ENCODE measurements at regions not wholly inside any gene's neighbourhood (a gene's known extent, or its start where the extent isn't known, plus 50 kb on each side); places are given as distances from the start of the nearest gene placed in this dataset.

DNA sequence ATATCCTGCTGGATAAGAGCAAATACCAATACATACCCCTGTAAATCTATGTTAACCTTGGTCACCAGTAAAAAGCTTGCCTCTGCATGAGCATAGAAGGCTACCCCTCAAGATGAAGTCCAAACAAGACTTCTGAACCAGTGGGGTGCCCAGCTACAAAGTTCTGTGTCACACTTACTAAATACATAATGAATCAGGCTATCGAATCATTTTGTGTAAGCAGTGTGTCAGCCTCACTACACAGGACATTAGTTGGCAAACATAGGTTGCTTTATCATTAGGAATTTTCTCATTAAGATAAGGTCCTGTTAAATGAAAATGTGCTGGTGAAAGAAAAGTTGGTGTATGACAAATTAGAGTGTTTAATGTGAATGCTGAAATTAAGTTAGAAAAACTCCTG, 452.0 kb downstream of the MFSD1 start:
- Histone ChIP-seq H3K36me3 (ENCODE audit: control insufficient read depth in 2 of 2, extremely low read depth in 1 of 2, insufficient read depth in 2 of 2, low read length in 2 of 2) (no peaks in the 10 kb centered on the region), H3K4me1 (ENCODE audit: control insufficient read depth, extremely low read depth, insufficient read depth, low read length) (no peaks in the 10 kb centered on the region), H4K20me1 (ENCODE audit: control insufficient read depth, extremely low read depth, insufficient read depth, low read length) (no peaks in the 10 kb centered on the region), H3K4me3 (ENCODE audit: control insufficient read depth in 2 of 3, extremely low read depth in 1 of 3, insufficient read depth in 2 of 3, low read depth in 1 of 3, low read length in 3 of 3) (no peak overlapping the region), H3K27ac (ENCODE audit: control insufficient read depth, insufficient read depth, low read length) (no peak overlapping the region), H3K9me3 (ENCODE audit: control insufficient read depth, low read depth, low read length) (no peaks in the 10 kb centered on the region), H3K27me3 (ENCODE audit: control insufficient read depth, extremely low read depth, insufficient read depth, low read length) (no peaks in the 10 kb centered on the region), H3K9ac (ENCODE audit: control insufficient read depth, extremely low read depth, insufficient read depth, low read length) (no peak overlapping the region), H3K9me1 (ENCODE audit: control insufficient read depth, extremely low read depth, insufficient read depth, low read length) (no peaks in the 10 kb centered on the region), H2AFZ (ENCODE audit: control insufficient read depth, low read length) (no peak overlapping the region), H3K79me2 (ENCODE audit: control insufficient read depth, insufficient read depth, low read length) (no peaks in the 10 kb centered on the region), H3K4me2 (ENCODE audit: control insufficient read depth, extremely low read depth, insufficient read depth, low read depth, low read length) (no peak overlapping the region)
- DNase-seq (ENCODE audit: low read depth, low spot score): no peak
- TF ChIP-seq EZH2 (IDR thresholded peaks at IDR 0.05; ENCODE audit: low read length): no peak
- TF ChIP-seq, protein P1, sequence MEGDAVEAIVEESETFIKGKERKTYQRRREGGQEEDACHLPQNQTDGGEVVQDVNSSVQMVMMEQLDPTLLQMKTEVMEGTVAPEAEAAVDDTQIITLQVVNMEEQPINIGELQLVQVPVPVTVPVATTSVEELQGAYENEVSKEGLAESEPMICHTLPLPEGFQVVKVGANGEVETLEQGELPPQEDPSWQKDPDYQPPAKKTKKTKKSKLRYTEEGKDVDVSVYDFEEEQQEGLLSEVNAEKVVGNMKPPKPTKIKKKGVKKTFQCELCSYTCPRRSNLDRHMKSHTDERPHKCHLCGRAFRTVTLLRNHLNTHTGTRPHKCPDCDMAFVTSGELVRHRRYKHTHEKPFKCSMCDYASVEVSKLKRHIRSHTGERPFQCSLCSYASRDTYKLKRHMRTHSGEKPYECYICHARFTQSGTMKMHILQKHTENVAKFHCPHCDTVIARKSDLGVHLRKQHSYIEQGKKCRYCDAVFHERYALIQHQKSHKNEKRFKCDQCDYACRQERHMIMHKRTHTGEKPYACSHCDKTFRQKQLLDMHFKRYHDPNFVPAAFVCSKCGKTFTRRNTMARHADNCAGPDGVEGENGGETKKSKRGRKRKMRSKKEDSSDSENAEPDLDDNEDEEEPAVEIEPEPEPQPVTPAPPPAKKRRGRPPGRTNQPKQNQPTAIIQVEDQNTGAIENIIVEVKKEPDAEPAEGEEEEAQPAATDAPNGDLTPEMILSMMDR (optimal IDR thresholded peaks at IDR 0.05 in 1 of 3, IDR thresholded peaks at IDR 0.05 in 1 of 3, conservative IDR thresholded peaks at IDR 0.05 in 1 of 3; ENCODE audit: extremely low read depth in 1 of 3, insufficient read depth in 2 of 3, low read length in 3 of 3): no peak
- dilution Hi-C loops (cut with MboI; ENCODE audit: extremely low pct_ligation_motif_present, low sequenced_read_pairs): no loop called here
- FAIRE-seq: no peak

DNA sequence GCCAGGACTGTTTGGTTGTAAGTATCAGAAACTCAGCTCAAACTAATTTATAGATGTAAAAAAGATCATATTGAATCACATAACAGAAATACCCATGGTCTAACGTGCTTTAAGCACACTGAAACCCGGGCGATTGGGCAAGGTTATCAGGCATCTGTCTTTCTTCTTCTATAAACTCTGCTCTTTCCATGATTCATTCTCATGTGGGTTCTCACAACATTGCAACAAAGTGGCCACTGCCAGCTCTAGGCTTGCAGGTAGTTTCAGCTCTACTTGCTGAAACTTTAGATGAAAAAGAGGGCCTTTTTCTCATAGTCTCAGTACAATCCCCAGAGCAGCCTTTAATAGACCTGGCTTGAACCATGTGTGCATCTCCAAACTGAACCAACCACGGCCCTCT, 456.1 kb downstream of the MFSD1 start:
- dilution Hi-C loops (cut with MboI; ENCODE audit: extremely low pct_ligation_motif_present, low sequenced_read_pairs): no loop called here
- no peak for TF ChIP-seq EZH2 (IDR thresholded peaks at IDR 0.05; ENCODE audit: low read length)
- TF ChIP-seq, protein P1 (optimal IDR thresholded peaks at IDR 0.05 in 1 of 3, IDR thresholded peaks at IDR 0.05 in 1 of 3, conservative IDR thresholded peaks at IDR 0.05 in 1 of 3; ENCODE audit: extremely low read depth in 1 of 3, insufficient read depth in 2 of 3, low read length in 3 of 3): no peak
- Histone ChIP-seq H3K4me3 (ENCODE audit: control insufficient read depth in 2 of 3, extremely low read depth in 1 of 3, insufficient read depth in 2 of 3, low read depth in 1 of 3, low read length in 3 of 3) (no peak overlapping the region), H3K9me1 (ENCODE audit: control insufficient read depth, extremely low read depth, insufficient read depth, low read length) (no peaks in the 10 kb centered on the region), H4K20me1 (ENCODE audit: control insufficient read depth, extremely low read depth, insufficient read depth, low read length) (no peaks in the 10 kb centered on the region), H3K9me3 (ENCODE audit: control insufficient read depth, low read depth, low read length) (no peaks in the 10 kb centered on the region), H3K79me2 (ENCODE audit: control insufficient read depth, insufficient read depth, low read length) (no peaks in the 10 kb centered on the region), H3K4me1 (ENCODE audit: control insufficient read depth, extremely low read depth, insufficient read depth, low read length) (no peaks in the 10 kb centered on the region), H3K9ac (ENCODE audit: control insufficient read depth, extremely low read depth, insufficient read depth, low read length) (no peak overlapping the region), H3K27me3 (ENCODE audit: control insufficient read depth, extremely low read depth, insufficient read depth, low read length) (peaks cover 4% of the 10 kb centered on the region), H3K27ac (ENCODE audit: control insufficient read depth, insufficient read depth, low read length) (no peak overlapping the region), H3K4me2 (ENCODE audit: control insufficient read depth, extremely low read depth, insufficient read depth, low read depth, low read length) (no peak overlapping the region), H2AFZ (ENCODE audit: control insufficient read depth, low read length) (no peak overlapping the region), H3K36me3 (ENCODE audit: control insufficient read depth in 2 of 2, extremely low read depth in 1 of 2, insufficient read depth in 2 of 2, low read length in 2 of 2) (no peaks in the 10 kb centered on the region)
- FAIRE-seq (no peak), DNase-seq (ENCODE audit: low read depth, low spot score) (no peak)
